ENCODE measurements at regions not wholly inside any gene's neighbourhood (a gene's known extent, or its start where the extent isn't known, plus 50 kb on each side); places are given as distances from the start of the nearest gene placed in this dataset.

GRCh38 chr1:238331557-238331956, 440.8 kb upstream of the ZP4 start:
- TF ChIP-seq CTCF (conservative IDR thresholded peaks at IDR 0.05) (no peak), ZFX (IDR thresholded peaks at IDR 0.05) (no peak)
